ENCODE measurements at regions not wholly inside any gene's neighbourhood (a gene's known extent, or its start where the extent isn't known, plus 50 kb on each side); places are given as distances from the start of the nearest gene placed in this dataset.
"Not testable (repeated sequence)": the region's sequence is repeated elsewhere in the genome, so short reads cannot be mapped to it uniquely, and the experiment has no call there.

DNA sequence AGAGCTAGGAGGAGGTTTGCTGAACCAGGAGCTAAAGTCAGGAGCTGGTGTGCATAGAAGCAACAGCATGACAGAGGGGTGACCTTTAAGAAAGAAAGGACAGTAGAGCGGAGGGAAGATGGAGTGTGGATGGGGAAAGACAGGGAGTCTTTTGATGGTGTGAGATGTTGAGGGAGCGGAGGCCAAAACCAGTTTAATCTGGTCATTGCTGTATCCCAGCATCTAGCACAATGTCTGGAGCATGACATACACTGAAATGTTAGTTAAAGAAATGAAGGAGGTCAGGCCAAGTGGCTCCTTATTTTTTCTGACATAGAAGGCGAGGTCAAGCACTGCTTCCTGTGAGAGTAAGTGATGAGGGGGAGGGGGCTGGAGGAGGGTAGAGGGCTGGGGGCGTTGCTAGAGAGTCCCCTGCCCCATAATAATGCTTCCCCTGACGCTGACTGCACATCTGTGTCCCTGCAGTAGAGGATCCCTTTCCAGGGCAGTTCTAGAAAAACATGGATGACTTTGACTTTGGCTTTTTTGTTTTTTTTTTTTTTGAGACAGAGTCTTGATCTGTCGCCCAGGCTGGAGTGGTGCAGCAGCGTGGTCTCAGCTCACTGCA lies 70.2 kb downstream of the ZNF467 start:
- Histone ChIP-seq H3K4me3 (ENCODE audit: low read depth in 1 of 3, low read length in 3 of 3) (no peak overlapping the region), H3K27ac (ENCODE audit: low read depth in 1 of 2, low read length in 2 of 2) (no peak overlapping the region), H3K4me1 (ENCODE audit: control insufficient read depth in 4 of 4, insufficient read depth in 4 of 4, low read length in 3 of 4) (no peaks in the 10 kb centered on the region), H3K27me3 (ENCODE audit: control insufficient read depth in 4 of 4, insufficient read depth in 4 of 4, low read length in 3 of 4) (no peaks in the 10 kb centered on the region), H3K9ac (ENCODE audit: low read depth in 1 of 2, low read length in 2 of 2) (no peak overlapping the region), H3K9me3 (ENCODE audit: control insufficient read depth in 4 of 4, low read length in 3 of 4) (peaks cover 2 to 7% (median 4%) of the 10 kb centered on the region in 4 donors), H3K36me3 (ENCODE audit: control insufficient read depth in 4 of 4, insufficient read depth in 3 of 4, low read depth in 1 of 4, low read length in 3 of 4) (no peaks in the 10 kb centered on the region)
- 83% methylated on average over 7 of the region's 7 CpGs for WGBS
- no peak for TF ChIP-seq FOXA1 (IDR thresholded peaks at IDR 0.05)
- TF ChIP-seq REST (IDR thresholded peaks at IDR 0.05), result no peak
- no peak for TF ChIP-seq SP1 (IDR thresholded peaks at IDR 0.05)
- no peak for TF ChIP-seq TAF1 (conservative IDR thresholded peaks at IDR 0.05)
- no peak for TF ChIP-seq HNF4G (IDR thresholded peaks at IDR 0.05)
- TF ChIP-seq NR2F2 (IDR thresholded peaks at IDR 0.05), result no peak
- TF ChIP-seq, protein P1, sequence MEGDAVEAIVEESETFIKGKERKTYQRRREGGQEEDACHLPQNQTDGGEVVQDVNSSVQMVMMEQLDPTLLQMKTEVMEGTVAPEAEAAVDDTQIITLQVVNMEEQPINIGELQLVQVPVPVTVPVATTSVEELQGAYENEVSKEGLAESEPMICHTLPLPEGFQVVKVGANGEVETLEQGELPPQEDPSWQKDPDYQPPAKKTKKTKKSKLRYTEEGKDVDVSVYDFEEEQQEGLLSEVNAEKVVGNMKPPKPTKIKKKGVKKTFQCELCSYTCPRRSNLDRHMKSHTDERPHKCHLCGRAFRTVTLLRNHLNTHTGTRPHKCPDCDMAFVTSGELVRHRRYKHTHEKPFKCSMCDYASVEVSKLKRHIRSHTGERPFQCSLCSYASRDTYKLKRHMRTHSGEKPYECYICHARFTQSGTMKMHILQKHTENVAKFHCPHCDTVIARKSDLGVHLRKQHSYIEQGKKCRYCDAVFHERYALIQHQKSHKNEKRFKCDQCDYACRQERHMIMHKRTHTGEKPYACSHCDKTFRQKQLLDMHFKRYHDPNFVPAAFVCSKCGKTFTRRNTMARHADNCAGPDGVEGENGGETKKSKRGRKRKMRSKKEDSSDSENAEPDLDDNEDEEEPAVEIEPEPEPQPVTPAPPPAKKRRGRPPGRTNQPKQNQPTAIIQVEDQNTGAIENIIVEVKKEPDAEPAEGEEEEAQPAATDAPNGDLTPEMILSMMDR (IDR thresholded peaks at IDR 0.05; ENCODE audit: low read depth, low read length, missing input control), result no peak
- no peak for TF ChIP-seq FOXA2 (IDR thresholded peaks at IDR 0.05)
- no peak for DNase-seq (ENCODE audit: low spot score)

- 96% methylated on average over 14 of the region's 14 CpGs for WGBS
- Histone ChIP-seq H3K9ac (ENCODE audit: low read depth in 1 of 2, low read length in 2 of 2) (no peak overlapping the region), H3K27ac (ENCODE audit: low read depth in 1 of 2, low read length in 2 of 2) (no peak overlapping the region), H3K9me3 (ENCODE audit: control insufficient read depth in 4 of 4, low read length in 3 of 4) (peaks cover 2 to 7% (median 4%) of the 10 kb centered on the region in 4 donors), H3K36me3 (ENCODE audit: control insufficient read depth in 4 of 4, insufficient read depth in 3 of 4, low read depth in 1 of 4, low read length in 3 of 4) (peaks cover 0 to 2% (median 0%) of the 10 kb centered on the region in 4 donors), H3K4me3 (ENCODE audit: low read depth in 1 of 3, low read length in 3 of 3) (no peak overlapping the region), H3K27me3 (ENCODE audit: control insufficient read depth in 4 of 4, insufficient read depth in 4 of 4, low read length in 3 of 4) (no peaks in the 10 kb centered on the region), H3K4me1 (ENCODE audit: control insufficient read depth in 4 of 4, insufficient read depth in 4 of 4, low read length in 3 of 4) (no peaks in the 10 kb centered on the region)
- TF ChIP-seq RXRA (IDR thresholded peaks at IDR 0.05), result no peak
- TF ChIP-seq, protein P2, sequence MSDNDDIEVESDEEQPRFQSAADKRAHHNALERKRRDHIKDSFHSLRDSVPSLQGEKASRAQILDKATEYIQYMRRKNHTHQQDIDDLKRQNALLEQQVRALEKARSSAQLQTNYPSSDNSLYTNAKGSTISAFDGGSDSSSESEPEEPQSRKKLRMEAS (IDR thresholded peaks at IDR 0.05), result no peak
- no peak for TF ChIP-seq TAF1 (conservative IDR thresholded peaks at IDR 0.05)
- TF ChIP-seq SP1 (IDR thresholded peaks at IDR 0.05), result no peak
- TF ChIP-seq GABPA (IDR thresholded peaks at IDR 0.05 in 1 of 2, conservative IDR thresholded peaks at IDR 0.05 in 1 of 2), result no peak
- no peak for TF ChIP-seq EGR1 (IDR thresholded peaks at IDR 0.05; ENCODE audit: low read depth in 2 of 2)
- no peak for DNase-seq (ENCODE audit: low spot score)
Observed at GRCh38 chr7:149701495-149702240, 71.7 kb downstream of the ZNF467 start.

GRCh38 chr7:149697767-149698166 lies 75.6 kb downstream of the ZNF467 start:
- 72% methylated on average over 5 of the region's 5 CpGs for WGBS
- H3K4me1 ChIP-seq (ENCODE audit: control insufficient read depth in 4 of 4, insufficient read depth in 4 of 4, low read length in 3 of 4); H3K36me3 ChIP-seq (ENCODE audit: control insufficient read depth in 4 of 4, insufficient read depth in 3 of 4, low read depth in 1 of 4, low read length in 3 of 4); DNase-seq (ENCODE audit: low spot score); H3K9me3 ChIP-seq (ENCODE audit: control insufficient read depth in 4 of 4, low read length in 3 of 4); H3K27ac ChIP-seq (ENCODE audit: low read depth in 1 of 2, low read length in 2 of 2); H3K9ac ChIP-seq (ENCODE audit: low read depth in 1 of 2, low read length in 2 of 2); H3K27me3 ChIP-seq (ENCODE audit: control insufficient read depth in 4 of 4, insufficient read depth in 4 of 4, low read length in 3 of 4); H3K4me3 ChIP-seq (ENCODE audit: low read depth in 1 of 3, low read length in 3 of 3): not testable (repeated sequence)
